Neural progenitor cell (in vitro differentiated cells): ENCODE measurements at regions not wholly inside any gene's neighbourhood (a gene's known extent, or its start where the extent isn't known, plus 50 kb on each side); places are given as distances from the start of the nearest gene placed in this dataset.
"Not testable (repeated sequence)": the region's sequence is repeated elsewhere in the genome, so short reads cannot be mapped to it uniquely, and the experiment has no call there.

Experiments
- DNase-seq: peaks from one replicate; pipeline ENCODE4 v3.0.0-alpha.2; 2016; ENCODE audit warnings: low spot score
- H2AFZ ChIP-seq: fragments of 200-600 bp; sonication (generic); replicated peaks from 2 replicates; pipeline ENCODE4 v1.6.1; 2016; ENCODE audit warnings: antibody characterized with exemption
- H3F3A ChIP-seq: fragments of 200-600 bp; sonication (generic); 2 replicates; pipeline ENCODE4 v1.6.1; 2016; ENCODE audit warnings: antibody characterized with exemption, low read depth
- H3K27ac ChIP-seq: fragments of 200-600 bp; sonication (generic); 2 replicates; pipeline ENCODE4 v1.5.1; 2016; ENCODE audit warnings: mild to moderate bottlenecking
- H3K27me3 ChIP-seq: fragments of 200-600 bp; sonication (generic); 2 replicates; pipeline ENCODE4 v1.6.1; 2016; ENCODE audit warnings: mild to moderate bottlenecking, moderate library complexity
- H3K36me3 ChIP-seq: fragments of 200-600 bp; sonication (generic); 2 replicates; pipeline ENCODE4 v1.5.1; 2016
- H3K4me1 ChIP-seq: fragments of 200-600 bp; sonication (generic); 2 replicates; pipeline ENCODE4 v1.6.1; 2016; ENCODE audit warnings: mixed run types
- H3K4me2 ChIP-seq: fragments of 200-600 bp; sonication (generic); 2 replicates; pipeline ENCODE4 v1.6.1; 2016
- H3K4me3 ChIP-seq: fragments of 200-600 bp; sonication (generic); 2 replicates; pipeline ENCODE4 v1.5.1; 2016
- H3K79me2 ChIP-seq: fragments of 200-600 bp; sonication (generic); 2 replicates; pipeline ENCODE4 v1.6.1; 2016; ENCODE audit warnings: low read depth
- H3K9ac ChIP-seq: fragments of 200-600 bp; sonication (generic); 2 replicates; pipeline ENCODE4 v1.6.1; 2016
- H3K9me3 ChIP-seq: fragments of 200-600 bp; sonication (generic); 2 replicates; pipeline ENCODE4 v1.5.1; 2016; ENCODE audit warnings: low read depth
- H4K20me1 ChIP-seq: fragments of 200-600 bp; sonication (generic); 2 replicates; pipeline ENCODE4 v1.6.1; 2016; ENCODE audit warnings: low read depth
- H3K27ac Mint-ChIP-seq: 3 replicates; pipeline ENCODE4 v1.8.0; 2021; ENCODE audit warnings: mixed read lengths
- H3K27me3 Mint-ChIP-seq: 2 replicates; pipeline ENCODE4 v1.8.0; 2022; ENCODE audit warnings: low read depth, mild to moderate bottlenecking, inconsistent platforms, moderate library complexity, mixed read lengths; ENCODE audit not compliant: insufficient read depth
- H3K36me3 Mint-ChIP-seq: 3 replicates; pipeline ENCODE4 v1.8.0; 2021; ENCODE audit warnings: mixed read lengths
- H3K4me1 Mint-ChIP-seq: 3 replicates; pipeline ENCODE4 v1.8.0; 2021; ENCODE audit warnings: mixed read lengths
- H3K4me3 Mint-ChIP-seq: 3 replicates; pipeline ENCODE4 v1.8.0; 2021; ENCODE audit warnings: mild to moderate bottlenecking, moderate library complexity, mixed read lengths
- H3K9me3 Mint-ChIP-seq: 3 replicates; pipeline ENCODE4 v1.8.0; 2020; ENCODE audit warnings: mixed read lengths
- CTCF ChIP-seq: fragments of 200-600 bp; sonication (generic); IDR thresholded peaks from 2 replicates; pipeline ENCODE4 v1.5.1; 2017; ENCODE audit warnings: antibody characterized with exemption, mild to moderate bottlenecking
- EZH2 ChIP-seq: fragments of 200-600 bp; sonication (generic); IDR thresholded peaks from 2 replicates; pipeline ENCODE4 v1.6.1; 2017; ENCODE audit warnings: antibody characterized with exemption, mild to moderate bottlenecking, moderate library complexity
- EZH2phosphoT487 ChIP-seq: fragments of 200-600 bp; sonication (generic); IDR thresholded peaks from 2 replicates; pipeline ENCODE4 v1.6.1; 2017; ENCODE audit warnings: antibody characterized with exemption

GRCh38 chr7:85275204-85275603 is 88.3 kb upstream of the SEMA3D start:
- Histone ChIP-seq H3K36me3 (no peaks in the 10 kb centered on the region), H2AFZ (no peak overlapping the region), H3K9me3 (no peaks in the 10 kb centered on the region), H3K4me3 (no peak overlapping the region), H3K27ac (no peak overlapping the region), H3K9ac (no peak overlapping the region), H3K79me2 (no peaks in the 10 kb centered on the region), H3F3A (no peaks in the 10 kb centered on the region), H4K20me1 (no peaks in the 10 kb centered on the region), H3K27me3 (no peaks in the 10 kb centered on the region), H3K4me1 (peaks cover 14% of the 10 kb centered on the region), H3K4me2 (no peak overlapping the region)
- no peak overlapping the region for H3K4me3 Mint-ChIP-seq
- peaks cover 5% of the 10 kb centered on the region for H3K27me3 Mint-ChIP-seq
- TF ChIP-seq EZH2 (no peak), EZH2phosphoT487 (no peak), CTCF (no peak)
- peaks cover 2% of the 10 kb centered on the region for H3K4me1 Mint-ChIP-seq
- no peaks in the 10 kb centered on the region for H3K9me3 Mint-ChIP-seq
- no peak for DNase-seq
- no peak overlapping the region for H3K27ac Mint-ChIP-seq
- H3K36me3 Mint-ChIP-seq = no peaks in the 10 kb centered on the region

GRCh38 chr7:85274454-85274853 is 87.6 kb upstream of the SEMA3D start:
- Histone ChIP-seq H3K9me3 (no peaks in the 10 kb centered on the region), H3K79me2 (no peaks in the 10 kb centered on the region), H3F3A (no peaks in the 10 kb centered on the region), H3K9ac (no peak overlapping the region), H3K4me2 (no peak overlapping the region), H3K4me1 (peaks cover 14% of the 10 kb centered on the region), H3K27ac (no peak overlapping the region), H3K36me3 (no peaks in the 10 kb centered on the region), H2AFZ (no peak overlapping the region), H3K27me3 (no peaks in the 10 kb centered on the region), H3K4me3 (no peak overlapping the region), H4K20me1 (no peaks in the 10 kb centered on the region)
- H3K9me3 Mint-ChIP-seq = no peaks in the 10 kb centered on the region
- H3K4me3 Mint-ChIP-seq = no peak overlapping the region
- peaks cover 2% of the 10 kb centered on the region for H3K4me1 Mint-ChIP-seq
- peak; percentile 30 for DNase-seq
- H3K27me3 Mint-ChIP-seq = peaks cover 5% of the 10 kb centered on the region
- no peaks in the 10 kb centered on the region for H3K36me3 Mint-ChIP-seq
- H3K27ac Mint-ChIP-seq = no peak overlapping the region
- TF ChIP-seq EZH2 (no peak), CTCF (no peak)

- Mint-ChIP-seq H3K27ac (no peak overlapping the region), H3K27me3 (no peaks in the 10 kb centered on the region), H3K4me1 (no peaks in the 10 kb centered on the region), H3K36me3 (no peaks in the 10 kb centered on the region), H3K9me3 (no peaks in the 10 kb centered on the region), H3K4me3 (no peak overlapping the region)
- H3K79me2 ChIP-seq = no peaks in the 10 kb centered on the region
- H3K27ac ChIP-seq = no peak overlapping the region
- no peak overlapping the region for H3K4me3 ChIP-seq
- TF ChIP-seq EZH2phosphoT487 (no peak), EZH2 (no peak), CTCF (no peak)
- no peaks in the 10 kb centered on the region for H3K4me1 ChIP-seq
- no peaks in the 10 kb centered on the region for H3F3A ChIP-seq
- no peak overlapping the region for H3K9ac ChIP-seq
- no peak overlapping the region for H2AFZ ChIP-seq
- no peaks in the 10 kb centered on the region for H4K20me1 ChIP-seq
- no peak overlapping the region for H3K4me2 ChIP-seq
- no peak for DNase-seq
- H3K9me3 ChIP-seq = no peaks in the 10 kb centered on the region
- no peaks in the 10 kb centered on the region for H3K27me3 ChIP-seq
- H3K36me3 ChIP-seq = no peaks in the 10 kb centered on the region
Observed at GRCh38 chr7:85262891-85263290, 76.0 kb upstream of the SEMA3D start.

GRCh38 chr7:85261336-85261735 is 74.5 kb upstream of the SEMA3D start:
- H3K4me1 Mint-ChIP-seq = no peaks in the 10 kb centered on the region
- TF ChIP-seq CTCF = no peak
- TF ChIP-seq EZH2 = no peak
- no peak for TF ChIP-seq EZH2phosphoT487
- H2AFZ ChIP-seq = no peak overlapping the region
- H3K4me1 ChIP-seq = no peaks in the 10 kb centered on the region
- H3K9ac ChIP-seq = no peak overlapping the region
- H3K4me2 ChIP-seq = no peak overlapping the region
- no peaks in the 10 kb centered on the region for H3K9me3 Mint-ChIP-seq
- H3K9me3 ChIP-seq = no peaks in the 10 kb centered on the region
- no peaks in the 10 kb centered on the region for H3K27me3 ChIP-seq
- no peaks in the 10 kb centered on the region for H3K36me3 Mint-ChIP-seq
- H3K27ac ChIP-seq = no peak overlapping the region
- no peaks in the 10 kb centered on the region for H4K20me1 ChIP-seq
- H3K36me3 ChIP-seq = no peaks in the 10 kb centered on the region
- H3K79me2 ChIP-seq = no peaks in the 10 kb centered on the region
- H3K27me3 Mint-ChIP-seq = no peaks in the 10 kb centered on the region
- DNase-seq = no peak
- H3K27ac Mint-ChIP-seq = no peak overlapping the region
- no peak overlapping the region for H3K4me3 ChIP-seq
- H3K4me3 Mint-ChIP-seq = no peak overlapping the region
- H3F3A ChIP-seq = no peaks in the 10 kb centered on the region

- not testable (repeated sequence) for H3K4me3 Mint-ChIP-seq, H3K27ac ChIP-seq, DNase-seq, H3K9ac ChIP-seq, H3K36me3 ChIP-seq, H3K27ac Mint-ChIP-seq, H3K4me2 ChIP-seq, H3K4me1 Mint-ChIP-seq, H3F3A ChIP-seq, H3K36me3 Mint-ChIP-seq, H3K9me3 ChIP-seq, H4K20me1 ChIP-seq, H3K27me3 ChIP-seq, H2AFZ ChIP-seq, H3K79me2 ChIP-seq, H3K9me3 Mint-ChIP-seq, H3K27me3 Mint-ChIP-seq, H3K4me3 ChIP-seq, H3K4me1 ChIP-seq
Observed at GRCh38 chr7:85249787-85250186, 62.9 kb upstream of the SEMA3D start.
